ENCODE measurements at regions not wholly inside any gene's neighbourhood (a gene's known extent, or its start where the extent isn't known, plus 50 kb on each side); places are given as distances from the start of the nearest gene placed in this dataset.

DNA sequence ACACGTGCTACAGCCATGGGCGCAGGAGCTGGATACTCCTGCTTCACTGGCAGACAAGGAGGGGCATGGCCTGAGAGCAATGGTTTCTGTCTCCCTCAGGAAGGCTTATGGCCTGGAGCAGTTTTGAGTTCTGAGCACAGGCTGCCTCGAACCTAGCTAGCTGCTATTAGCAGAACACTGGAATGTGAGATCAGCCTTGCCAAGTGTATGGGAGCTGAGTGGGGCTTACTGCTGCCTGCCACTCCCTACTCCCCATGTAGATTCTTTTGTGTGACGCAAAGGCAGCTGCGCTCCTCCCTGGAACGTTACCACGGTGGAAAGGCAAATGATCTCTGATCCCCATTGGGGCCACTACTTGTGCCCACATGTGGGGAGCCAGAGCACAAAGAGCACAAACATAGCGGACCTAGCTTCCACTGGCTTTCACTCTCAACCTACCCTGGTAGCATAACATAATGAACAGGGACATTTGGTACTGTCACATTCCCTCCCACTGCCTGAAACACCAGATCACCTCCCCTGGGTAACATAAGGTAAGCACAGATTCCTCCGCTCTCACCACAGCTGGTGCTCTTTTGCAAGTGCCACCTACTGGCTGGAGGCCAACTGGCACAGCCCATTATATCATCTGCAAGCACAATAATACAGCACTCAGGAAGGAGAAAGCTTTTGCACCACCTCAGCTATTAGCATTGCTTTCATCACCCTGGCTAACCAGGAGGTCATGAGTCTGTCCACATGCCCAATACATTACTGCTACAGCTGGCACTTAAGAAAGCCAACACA is 84.6 kb upstream of the GUCY1A2 start:
- Histone ChIP-seq H3K4me3 (ENCODE audit: low read depth, low read length) (no peak overlapping the region), H3K27me3 (ENCODE audit: control insufficient read depth, insufficient read depth, low read length) (no peaks in the 10 kb centered on the region), H3K36me3 (ENCODE audit: control insufficient read depth, insufficient read depth, low read length) (no peaks in the 10 kb centered on the region)
- TF ChIP-seq, protein P1, sequence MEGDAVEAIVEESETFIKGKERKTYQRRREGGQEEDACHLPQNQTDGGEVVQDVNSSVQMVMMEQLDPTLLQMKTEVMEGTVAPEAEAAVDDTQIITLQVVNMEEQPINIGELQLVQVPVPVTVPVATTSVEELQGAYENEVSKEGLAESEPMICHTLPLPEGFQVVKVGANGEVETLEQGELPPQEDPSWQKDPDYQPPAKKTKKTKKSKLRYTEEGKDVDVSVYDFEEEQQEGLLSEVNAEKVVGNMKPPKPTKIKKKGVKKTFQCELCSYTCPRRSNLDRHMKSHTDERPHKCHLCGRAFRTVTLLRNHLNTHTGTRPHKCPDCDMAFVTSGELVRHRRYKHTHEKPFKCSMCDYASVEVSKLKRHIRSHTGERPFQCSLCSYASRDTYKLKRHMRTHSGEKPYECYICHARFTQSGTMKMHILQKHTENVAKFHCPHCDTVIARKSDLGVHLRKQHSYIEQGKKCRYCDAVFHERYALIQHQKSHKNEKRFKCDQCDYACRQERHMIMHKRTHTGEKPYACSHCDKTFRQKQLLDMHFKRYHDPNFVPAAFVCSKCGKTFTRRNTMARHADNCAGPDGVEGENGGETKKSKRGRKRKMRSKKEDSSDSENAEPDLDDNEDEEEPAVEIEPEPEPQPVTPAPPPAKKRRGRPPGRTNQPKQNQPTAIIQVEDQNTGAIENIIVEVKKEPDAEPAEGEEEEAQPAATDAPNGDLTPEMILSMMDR (IDR thresholded peaks at IDR 0.05; ENCODE audit: insufficient read depth, low read length, severe bottlenecking), result no peak
- FAIRE-seq (peak; percentile 88), DNase-seq (ENCODE audit: low read depth) (no peak)

DNA sequence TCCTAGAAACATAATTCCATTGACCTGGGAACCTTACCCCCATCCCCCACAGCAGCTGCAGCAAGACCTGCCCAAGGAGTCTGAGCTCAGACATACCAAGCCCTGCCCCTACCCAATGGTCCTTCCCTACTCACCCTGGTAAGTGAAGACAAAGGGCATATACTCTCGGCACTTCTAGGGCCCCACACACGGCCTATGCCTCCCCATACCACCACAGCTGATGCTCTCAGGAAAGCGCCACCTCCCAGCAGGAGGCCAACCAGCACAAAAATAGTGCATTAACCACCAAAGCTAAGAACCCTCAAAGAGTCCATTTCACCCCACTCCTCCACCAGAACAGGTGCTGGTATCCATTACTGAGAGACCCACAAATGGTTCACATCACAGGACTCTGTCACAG is 74.4 kb upstream of the GUCY1A2 start:
- no peaks in the 10 kb centered on the region for H3K27me3 ChIP-seq (ENCODE audit: control insufficient read depth, insufficient read depth, low read length)
- H3K36me3 ChIP-seq (ENCODE audit: control insufficient read depth, insufficient read depth, low read length), result no peaks in the 10 kb centered on the region
- H3K4me3 ChIP-seq (ENCODE audit: low read depth, low read length), result no peak overlapping the region
- TF ChIP-seq, protein P1 (IDR thresholded peaks at IDR 0.05; ENCODE audit: insufficient read depth, low read length, severe bottlenecking), result no peak
- DNase-seq (ENCODE audit: low read depth) (no peak), FAIRE-seq (no peak)

DNA sequence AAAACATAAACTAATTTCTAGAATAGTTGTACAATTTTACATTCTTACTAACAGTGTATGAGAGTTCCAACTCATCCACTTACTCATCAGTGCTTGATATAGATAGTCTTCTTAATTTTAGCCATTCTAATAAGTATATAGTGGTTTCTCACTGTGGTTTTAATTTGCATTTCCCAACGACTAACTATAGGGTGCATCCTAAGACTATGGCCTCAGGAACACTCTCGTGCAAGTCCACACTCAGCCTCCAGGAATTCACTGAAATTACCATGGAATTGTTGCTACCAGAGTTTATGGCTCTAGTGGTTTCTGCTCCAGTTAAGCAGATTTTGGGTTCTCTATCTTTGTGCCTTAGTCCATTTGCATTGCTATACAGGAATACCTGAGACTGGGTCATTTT is 60.1 kb upstream of the GUCY1A2 start:
- TF ChIP-seq, protein P1 (IDR thresholded peaks at IDR 0.05; ENCODE audit: insufficient read depth, low read length, severe bottlenecking), result no peak
- H3K27me3 ChIP-seq (ENCODE audit: control insufficient read depth, insufficient read depth, low read length), result no peaks in the 10 kb centered on the region
- peak; percentile 3 for DNase-seq (ENCODE audit: low read depth)
- no peak for FAIRE-seq
- no peaks in the 10 kb centered on the region for H3K36me3 ChIP-seq (ENCODE audit: control insufficient read depth, insufficient read depth, low read length)
- H3K4me3 ChIP-seq (ENCODE audit: low read depth, low read length), result no peak overlapping the region

DNA sequence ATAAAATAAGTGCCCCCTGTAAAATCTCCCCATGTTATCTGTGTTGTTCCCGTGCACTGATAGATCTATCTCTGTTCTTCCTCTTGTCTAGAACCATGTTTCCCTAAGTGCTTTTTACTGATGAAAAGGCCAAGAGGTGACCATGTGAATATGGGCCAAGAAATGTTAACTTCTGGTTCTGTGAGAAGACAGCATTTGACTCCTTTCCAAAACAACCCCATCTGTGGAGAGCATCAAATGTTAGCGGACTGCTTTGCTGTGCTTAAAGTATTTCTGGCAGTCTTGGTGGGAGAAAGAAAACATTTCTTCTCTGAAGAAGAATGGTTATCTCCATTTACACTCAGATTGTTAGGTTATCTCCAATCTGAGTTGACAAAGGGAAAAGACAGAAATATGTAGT is 58.6 kb upstream of the GUCY1A2 start:
- Histone ChIP-seq H3K27me3 (ENCODE audit: control insufficient read depth, insufficient read depth, low read length) (no peaks in the 10 kb centered on the region), H3K36me3 (ENCODE audit: control insufficient read depth, insufficient read depth, low read length) (no peaks in the 10 kb centered on the region), H3K4me3 (ENCODE audit: low read depth, low read length) (no peak overlapping the region)
- no peak for FAIRE-seq
- DNase-seq (ENCODE audit: low read depth), result no peak
- TF ChIP-seq, protein P1 (IDR thresholded peaks at IDR 0.05; ENCODE audit: insufficient read depth, low read length, severe bottlenecking), result no peak

DNA sequence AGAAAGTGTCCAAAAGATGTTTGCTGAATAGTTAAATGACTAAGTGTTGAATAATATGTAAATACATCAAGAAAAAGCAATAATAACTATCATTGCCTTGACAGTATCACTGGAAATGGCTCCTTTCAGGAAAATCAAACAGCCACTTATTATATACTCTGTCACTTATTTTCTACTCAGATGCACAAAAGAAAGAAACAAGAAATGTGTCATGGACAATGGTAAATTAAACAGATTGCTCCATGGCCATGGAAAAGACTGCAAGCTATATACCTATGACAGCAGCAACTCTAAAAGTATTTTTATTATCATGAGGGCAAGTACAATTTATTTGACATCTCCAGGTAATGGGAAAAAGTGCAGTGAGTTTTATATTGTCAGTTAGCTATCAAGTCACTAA is 52.9 kb upstream of the GUCY1A2 start:
- no peak overlapping the region for H3K4me3 ChIP-seq (ENCODE audit: low read depth, low read length)
- H3K36me3 ChIP-seq (ENCODE audit: control insufficient read depth, insufficient read depth, low read length), result no peaks in the 10 kb centered on the region
- DNase-seq (ENCODE audit: low read depth) (no peak), FAIRE-seq (no peak)
- TF ChIP-seq, protein P1 (IDR thresholded peaks at IDR 0.05; ENCODE audit: insufficient read depth, low read length, severe bottlenecking), result no peak
- no peaks in the 10 kb centered on the region for H3K27me3 ChIP-seq (ENCODE audit: control insufficient read depth, insufficient read depth, low read length)
